ENCODE measurements at regions not wholly inside any gene's neighbourhood (a gene's known extent, or its start where the extent isn't known, plus 50 kb on each side); places are given as distances from the start of the nearest gene placed in this dataset.
"Not testable (repeated sequence)": the region's sequence is repeated elsewhere in the genome, so short reads cannot be mapped to it uniquely, and the experiment has no call there.

GRCh38 chr5:9765419-9766140, 135.4 kb upstream of the TAS2R1 start:
- Mint-ChIP-seq H3K4me3 (no peak overlapping the region), H3K4me1 (ENCODE audit: low read depth) (no peaks in the 10 kb centered on the region), H3K36me3 (ENCODE audit: insufficient read depth) (no peaks in the 10 kb centered on the region), H3K27me3 (ENCODE audit: low read depth) (no peaks in the 10 kb centered on the region), H3K9me3 (peaks cover 7% of the 10 kb centered on the region)
- ATAC-seq (no peak), DNase-seq (no peak)

DNA sequence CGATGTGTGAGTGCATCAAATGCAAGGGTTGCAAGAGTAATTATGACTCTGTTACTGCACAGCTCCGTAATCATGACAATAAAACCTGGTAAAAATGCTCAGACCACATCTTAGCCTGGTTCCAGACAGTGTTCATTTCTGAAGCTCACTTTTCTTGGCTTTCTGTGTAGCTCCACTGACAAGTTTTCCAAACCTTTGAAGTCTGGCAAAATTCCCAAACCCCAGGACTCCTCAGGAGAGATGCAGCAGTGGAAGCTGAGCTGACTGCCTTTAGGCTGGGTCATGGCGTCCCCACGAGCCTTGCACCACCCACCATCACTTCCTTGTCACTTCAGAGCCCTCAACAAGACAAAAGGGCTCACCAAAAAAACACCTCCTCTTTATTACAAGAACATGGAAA, 131.6 kb upstream of the TAS2R1 start:
- no peaks in the 10 kb centered on the region for H3K4me1 Mint-ChIP-seq (ENCODE audit: low read depth)
- no peaks in the 10 kb centered on the region for H3K27me3 Mint-ChIP-seq (ENCODE audit: low read depth)
- no peak overlapping the region for H3K4me3 Mint-ChIP-seq
- peaks cover 3% of the 10 kb centered on the region for H3K9me3 Mint-ChIP-seq
- DNase-seq: no peak
- no peak for ATAC-seq
- H3K36me3 Mint-ChIP-seq (ENCODE audit: insufficient read depth): no peaks in the 10 kb centered on the region

DNA sequence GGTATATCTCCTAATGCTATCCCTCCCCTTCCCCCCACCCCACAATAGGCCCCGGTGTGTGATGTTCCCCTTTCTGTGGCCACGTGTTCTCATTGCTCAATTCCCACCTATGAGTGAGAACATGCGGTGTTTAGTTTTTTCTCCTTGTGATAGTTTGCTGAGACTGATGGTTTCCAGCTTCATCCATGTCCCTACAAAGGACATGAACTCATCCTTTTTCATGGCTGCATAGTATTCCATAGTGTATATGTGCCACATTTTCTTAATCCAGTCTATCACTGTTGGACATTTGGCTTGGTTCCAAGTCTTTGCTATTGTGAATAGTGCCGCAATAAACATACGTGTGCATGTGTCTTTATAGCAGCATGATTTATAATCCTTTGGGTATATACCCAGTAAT, 122.5 kb upstream of the TAS2R1 start:
- not testable (repeated sequence) for DNase-seq; H3K27me3 Mint-ChIP-seq (ENCODE audit: low read depth); H3K9me3 Mint-ChIP-seq; H3K4me3 Mint-ChIP-seq; H3K4me1 Mint-ChIP-seq (ENCODE audit: low read depth); H3K36me3 Mint-ChIP-seq (ENCODE audit: insufficient read depth); ATAC-seq

- Mint-ChIP-seq H3K27me3 (ENCODE audit: low read depth) (no peaks in the 10 kb centered on the region), H3K4me1 (ENCODE audit: low read depth) (no peaks in the 10 kb centered on the region), H3K9me3 (peaks cover 5% of the 10 kb centered on the region), H3K4me3 (no peak overlapping the region), H3K36me3 (ENCODE audit: insufficient read depth) (no peaks in the 10 kb centered on the region)
- no peak for DNase-seq
- ATAC-seq: no peak
Measured at GRCh38 chr5:9743507-9743906, 113.4 kb upstream of the TAS2R1 start.

DNA sequence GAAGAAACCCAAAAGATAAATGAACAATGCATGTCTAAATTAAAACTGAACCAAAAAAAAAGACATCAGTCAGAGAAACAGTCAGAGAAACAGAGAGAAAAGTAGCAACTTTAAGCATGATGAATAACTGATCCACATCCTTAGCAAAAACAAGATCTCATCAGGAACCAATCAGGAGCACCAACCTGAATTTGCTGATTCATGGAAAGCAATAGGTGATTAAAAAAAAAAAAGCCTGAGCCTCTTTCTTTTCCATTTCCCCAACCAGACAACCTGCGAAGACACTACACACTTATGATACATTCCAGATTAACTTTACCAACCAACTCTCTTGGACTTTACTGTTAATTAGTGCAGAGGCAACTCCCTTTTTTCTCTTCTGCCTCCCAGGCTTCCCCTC, 112.7 kb upstream of the TAS2R1 start:
- H3K4me3 Mint-ChIP-seq: no peak overlapping the region
- H3K9me3 Mint-ChIP-seq: peaks cover 5% of the 10 kb centered on the region
- no peaks in the 10 kb centered on the region for H3K27me3 Mint-ChIP-seq (ENCODE audit: low read depth)
- DNase-seq (no peak), ATAC-seq (no peak)
- H3K4me1 Mint-ChIP-seq (ENCODE audit: low read depth): no peaks in the 10 kb centered on the region
- no peaks in the 10 kb centered on the region for H3K36me3 Mint-ChIP-seq (ENCODE audit: insufficient read depth)

GRCh38 chr5:9739135-9739534, 109.0 kb upstream of the TAS2R1 start:
- H3K9me3 Mint-ChIP-seq: peaks cover 2% of the 10 kb centered on the region
- no peaks in the 10 kb centered on the region for H3K4me1 Mint-ChIP-seq (ENCODE audit: low read depth)
- DNase-seq: no peak
- no peaks in the 10 kb centered on the region for H3K36me3 Mint-ChIP-seq (ENCODE audit: insufficient read depth)
- ATAC-seq: no peak
- H3K4me3 Mint-ChIP-seq: no peak overlapping the region
- H3K27me3 Mint-ChIP-seq (ENCODE audit: low read depth): no peaks in the 10 kb centered on the region

DNA sequence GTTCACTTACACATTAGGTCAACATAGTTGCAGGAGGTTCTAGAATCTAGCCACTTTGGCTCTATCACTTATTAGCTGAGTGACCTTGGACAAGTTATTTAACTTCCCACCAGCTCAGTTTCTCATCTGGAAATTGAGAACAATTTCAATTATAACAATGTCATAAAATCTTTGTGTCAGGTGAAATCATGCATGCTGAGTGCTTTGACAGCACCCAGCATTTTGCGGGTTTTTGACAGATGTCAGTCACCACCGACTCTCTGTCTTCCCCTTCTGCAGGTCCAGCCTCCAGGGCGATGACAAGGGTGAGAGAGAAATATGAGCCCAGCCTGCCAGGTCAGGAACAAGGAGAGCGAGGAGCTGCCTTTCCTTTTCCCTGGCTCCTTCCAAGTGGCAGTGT, 107.1 kb upstream of the TAS2R1 start:
- H3K9me3 Mint-ChIP-seq: no peaks in the 10 kb centered on the region
- no peak overlapping the region for H3K4me3 Mint-ChIP-seq
- no peaks in the 10 kb centered on the region for H3K36me3 Mint-ChIP-seq (ENCODE audit: insufficient read depth)
- H3K4me1 Mint-ChIP-seq (ENCODE audit: low read depth): no peaks in the 10 kb centered on the region
- ATAC-seq (no peak), DNase-seq (no peak)
- H3K27me3 Mint-ChIP-seq (ENCODE audit: low read depth): no peaks in the 10 kb centered on the region

- H3K9me3 Mint-ChIP-seq: peaks cover 10% of the 10 kb centered on the region
- no peak for ATAC-seq
- no peaks in the 10 kb centered on the region for H3K36me3 Mint-ChIP-seq (ENCODE audit: insufficient read depth)
- no peaks in the 10 kb centered on the region for H3K4me1 Mint-ChIP-seq (ENCODE audit: low read depth)
- H3K4me3 Mint-ChIP-seq: no peak overlapping the region
- DNase-seq: no peak
- no peaks in the 10 kb centered on the region for H3K27me3 Mint-ChIP-seq (ENCODE audit: low read depth)
Measured at GRCh38 chr5:9733486-9733885, 103.3 kb upstream of the TAS2R1 start.

DNA sequence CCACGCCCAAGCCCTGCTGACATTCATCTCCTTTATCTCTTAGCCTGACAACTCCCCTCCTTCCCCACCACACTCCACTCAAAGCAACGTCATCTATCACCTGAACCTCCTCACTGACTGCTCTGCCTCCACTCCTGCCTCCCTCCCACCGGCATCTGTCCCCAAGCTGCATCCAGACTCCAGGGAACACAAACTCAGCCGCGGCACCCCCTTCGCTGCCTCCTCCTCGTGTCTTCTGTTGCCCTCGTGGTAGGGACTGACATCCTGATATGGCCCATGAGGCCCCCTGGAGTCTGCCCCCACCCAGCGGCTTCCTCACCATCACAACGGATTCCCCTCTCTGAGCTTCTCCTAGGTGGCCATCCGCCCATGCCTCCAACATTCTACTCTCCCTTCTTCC, 101.0 kb upstream of the TAS2R1 start:
- Mint-ChIP-seq H3K4me1 (ENCODE audit: low read depth) (no peaks in the 10 kb centered on the region), H3K4me3 (no peak overlapping the region), H3K36me3 (ENCODE audit: insufficient read depth) (no peaks in the 10 kb centered on the region), H3K27me3 (ENCODE audit: low read depth) (no peaks in the 10 kb centered on the region), H3K9me3 (peaks cover 10% of the 10 kb centered on the region)
- ATAC-seq: no peak
- no peak for DNase-seq

GRCh38 chr5:9728261-9728660, 98.1 kb upstream of the TAS2R1 start:
- DNase-seq (no peak), ATAC-seq (no peak)
- H3K9me3 Mint-ChIP-seq: peaks cover 10% of the 10 kb centered on the region
- H3K36me3 Mint-ChIP-seq (ENCODE audit: insufficient read depth): no peaks in the 10 kb centered on the region
- H3K4me3 Mint-ChIP-seq: no peak overlapping the region
- H3K27me3 Mint-ChIP-seq (ENCODE audit: low read depth): no peaks in the 10 kb centered on the region
- no peaks in the 10 kb centered on the region for H3K4me1 Mint-ChIP-seq (ENCODE audit: low read depth)

DNA sequence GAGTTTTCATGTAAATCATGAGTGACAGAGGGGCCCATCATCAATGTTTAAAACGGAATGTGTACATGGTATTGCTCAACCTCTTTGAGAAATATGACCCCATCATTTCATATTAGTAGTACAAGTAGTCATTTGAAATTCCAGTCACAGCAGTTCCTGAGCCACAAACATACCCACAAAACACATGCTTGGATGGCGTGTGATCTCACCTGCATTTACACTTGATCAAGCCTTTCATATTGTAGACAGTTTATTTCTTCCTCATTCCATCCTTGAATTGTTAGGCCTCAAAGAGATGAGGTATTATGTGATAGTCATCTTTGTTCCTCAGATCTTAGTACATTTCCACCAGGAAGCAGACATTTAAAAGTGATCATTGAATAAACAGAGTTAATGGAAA, 96.8 kb upstream of the TAS2R1 start:
- no peaks in the 10 kb centered on the region for H3K4me1 Mint-ChIP-seq (ENCODE audit: low read depth)
- H3K9me3 Mint-ChIP-seq: peaks cover 7% of the 10 kb centered on the region
- H3K36me3 Mint-ChIP-seq (ENCODE audit: insufficient read depth): no peaks in the 10 kb centered on the region
- no peak overlapping the region for H3K4me3 Mint-ChIP-seq
- ATAC-seq: no peak
- no peak for DNase-seq
- H3K27me3 Mint-ChIP-seq (ENCODE audit: low read depth): no peaks in the 10 kb centered on the region

DNA sequence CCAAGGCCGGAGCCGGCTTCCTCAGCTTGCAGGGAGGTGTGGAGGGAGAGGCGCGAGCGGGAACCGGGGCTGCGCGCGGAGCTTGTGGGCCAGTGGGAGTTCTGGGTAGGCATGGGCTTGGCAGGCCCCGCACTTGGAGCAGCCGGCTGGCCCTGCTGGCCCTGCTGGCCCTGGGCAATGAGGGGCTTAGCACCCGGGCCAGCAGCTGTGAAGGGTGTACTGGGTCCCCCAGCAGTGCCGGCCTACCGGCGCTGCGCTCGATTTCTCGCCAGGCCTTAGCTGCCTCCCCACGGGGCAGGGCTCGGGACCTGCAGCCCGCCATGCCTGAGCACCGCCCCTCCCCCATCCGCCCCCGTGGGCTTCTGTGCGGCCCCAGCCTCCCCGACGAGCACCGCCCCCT, 95.1 kb upstream of the TAS2R1 start:
- not testable (repeated sequence) for H3K4me3 Mint-ChIP-seq

GRCh38 chr5:9724707-9725106, 94.6 kb upstream of the TAS2R1 start:
- DNase-seq: no peak

More for the DNA sequence above, 95.1 kb upstream of the TAS2R1 start:
- DNase-seq; H3K9me3 Mint-ChIP-seq; H3K4me1 Mint-ChIP-seq (ENCODE audit: low read depth); H3K27me3 Mint-ChIP-seq (ENCODE audit: low read depth); H3K36me3 Mint-ChIP-seq (ENCODE audit: insufficient read depth); ATAC-seq: not testable (repeated sequence)

GRCh38 chr5:9722601-9723180, 92.5 kb upstream of the TAS2R1 start:
- Mint-ChIP-seq H3K27me3 (ENCODE audit: low read depth) (no peaks in the 10 kb centered on the region), H3K36me3 (ENCODE audit: insufficient read depth) (no peaks in the 10 kb centered on the region), H3K9me3 (no peaks in the 10 kb centered on the region), H3K4me3 (no peak overlapping the region), H3K4me1 (ENCODE audit: low read depth) (no peaks in the 10 kb centered on the region)
- no peak for ATAC-seq
- DNase-seq: no peak

More at GRCh38 chr5:9724707-9725106, 94.6 kb upstream of the TAS2R1 start:
- Mint-ChIP-seq H3K4me3 (no peak overlapping the region), H3K27me3 (ENCODE audit: low read depth) (no peaks in the 10 kb centered on the region), H3K9me3 (no peaks in the 10 kb centered on the region), H3K36me3 (ENCODE audit: insufficient read depth) (no peaks in the 10 kb centered on the region), H3K4me1 (ENCODE audit: low read depth) (no peaks in the 10 kb centered on the region)
- ATAC-seq: no peak

GRCh38 chr5:9721161-9721560, 91.0 kb upstream of the TAS2R1 start:
- H3K27me3 Mint-ChIP-seq (ENCODE audit: low read depth): no peaks in the 10 kb centered on the region
- H3K4me3 Mint-ChIP-seq: no peak overlapping the region
- no peaks in the 10 kb centered on the region for H3K36me3 Mint-ChIP-seq (ENCODE audit: insufficient read depth)
- H3K4me1 Mint-ChIP-seq (ENCODE audit: low read depth): no peaks in the 10 kb centered on the region
- H3K9me3 Mint-ChIP-seq: no peaks in the 10 kb centered on the region
- DNase-seq (no peak), ATAC-seq (no peak)
